ENCODE measurements at regions not wholly inside any gene's neighbourhood (a gene's known extent, or its start where the extent isn't known, plus 50 kb on each side); places are given as distances from the start of the nearest gene placed in this dataset.

- DNase-seq (ENCODE audit: low read depth in 1 of 2, low spot score in 1 of 2) (no peak), ATAC-seq (no peak), FAIRE-seq (no peak)
- Histone ChIP-seq H3K4me1 (no peaks in the 10 kb centered on the region), H3K9me3 (no peaks in the 10 kb centered on the region), H3K4me2 (no peak overlapping the region), H3K4me3 (no peak overlapping the region), H3K27ac (no peak overlapping the region)
- 86% methylated on average over 6 of the region's 6 CpGs for WGBS (ENCODE audit: missing lambda C conversion rate)
- ChIA-PET CTCF (no interaction called here), POLR2A (no interaction called here)
- no peak for TF ChIP-seq ATOH8 (CRISPR knock-in tag; IDR thresholded peaks at IDR 0.05; ENCODE audit: low read depth)
- no peak for TF ChIP-seq MAZ (IDR thresholded peaks at IDR 0.05; ENCODE audit: borderline replicate concordance, low read depth, low read length)
- TF ChIP-seq TFCP2L1 (CRISPR knock-in tag; IDR thresholded peaks at IDR 0.05): no peak
- no peak for TF ChIP-seq ZSCAN20 (CRISPR knock-in tag; IDR thresholded peaks at IDR 0.05)
- TF ChIP-seq KDM5A (IDR thresholded peaks at IDR 0.05): no peak
- TF ChIP-seq, protein P1, sequence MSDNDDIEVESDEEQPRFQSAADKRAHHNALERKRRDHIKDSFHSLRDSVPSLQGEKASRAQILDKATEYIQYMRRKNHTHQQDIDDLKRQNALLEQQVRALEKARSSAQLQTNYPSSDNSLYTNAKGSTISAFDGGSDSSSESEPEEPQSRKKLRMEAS (IDR thresholded peaks at IDR 0.05): no peak
- no peak for TF ChIP-seq CHD4 (IDR thresholded peaks at IDR 0.05; ENCODE audit: borderline replicate concordance)
- TF ChIP-seq ZFP36 (IDR thresholded peaks at IDR 0.05; ENCODE audit: borderline replicate concordance, partially characterized antibody): no peak
- no peak for TF ChIP-seq E2F6 (IDR thresholded peaks at IDR 0.05; ENCODE audit: borderline replicate concordance, low read depth)
- no peak for TF ChIP-seq GATA3 (IDR thresholded peaks at IDR 0.05; ENCODE audit: borderline replicate concordance)
- no peak for TF ChIP-seq RNF2 (IDR thresholded peaks at IDR 0.05; ENCODE audit: borderline replicate concordance, low read depth)
- no peak for TF ChIP-seq MYC (IDR thresholded peaks at IDR 0.05; ENCODE audit: borderline replicate concordance, low read length)
- no peak for TF ChIP-seq MAFK (IDR thresholded peaks at IDR 0.05; ENCODE audit: partially characterized antibody)
- no peak for TF ChIP-seq BCL3 (IDR thresholded peaks at IDR 0.05)
- TF ChIP-seq HDAC2 (IDR thresholded peaks at IDR 0.05): no peak
- no peak for TF ChIP-seq CBX8 (IDR thresholded peaks at IDR 0.05)
- TF ChIP-seq FOSB (CRISPR knock-in tag; IDR thresholded peaks at IDR 0.05): no peak
- TF ChIP-seq CHD2 (IDR thresholded peaks at IDR 0.05; ENCODE audit: low read length, partially characterized antibody): no peak
These were observed 127.5 kb upstream of the CTAGE1 start for GRCh38 chr18:22545066-22545760.

GRCh38 chr18:22546905-22547570 lies 129.3 kb upstream of the CTAGE1 start:
- no peak overlapping the region for H3K4me3 ChIP-seq
- POLR2A ChIA-PET: no interaction called here

More at GRCh38 chr18:22546905-22547570, 129.3 kb upstream of the CTAGE1 start:
- CTCF ChIA-PET: interaction anchor here (1.0 kb wide), 1 partner anchor 16 kb away, joined by 3 read pairs; no protein-coding TSS in a partner anchor
- DNase-seq (ENCODE audit: low read depth in 1 of 2, low spot score in 1 of 2): no peak
- 78% methylated on average over 10 of the region's 10 CpGs for WGBS (ENCODE audit: missing lambda C conversion rate)
- H3K4me1 ChIP-seq: peaks cover 7% of the 10 kb centered on the region; the same call in 1 of the 3 replicates
- no peak overlapping the region for H3K4me2 ChIP-seq
- TF ChIP-seq SMC3 (IDR thresholded peaks at IDR 0.05) (no peak), HOXB13 (CRISPR knock-in tag; IDR thresholded peaks at IDR 0.05; ENCODE audit: low read depth) (no peak), KDM5A (IDR thresholded peaks at IDR 0.05) (no peak), RCOR1 (IDR thresholded peaks at IDR 0.05; ENCODE audit: low read depth, low read length) (no peak), ZSCAN20 (CRISPR knock-in tag; IDR thresholded peaks at IDR 0.05) (no peak), CEBPB (IDR thresholded peaks at IDR 0.05) (no peak), RFX5 (IDR thresholded peaks at IDR 0.05) (no peak), NPAS2 (CRISPR knock-in tag; IDR thresholded peaks at IDR 0.05; ENCODE audit: borderline replicate concordance) (no peak), HDAC2 (IDR thresholded peaks at IDR 0.05) (no peak), EP300 (IDR thresholded peaks at IDR 0.05) (no peak), HEYL (CRISPR knock-in tag; IDR thresholded peaks at IDR 0.05) (no peak), CBX2 (IDR thresholded peaks at IDR 0.05; ENCODE audit: borderline replicate concordance, low read depth) (no peak)
- TF ChIP-seq, protein P2, sequence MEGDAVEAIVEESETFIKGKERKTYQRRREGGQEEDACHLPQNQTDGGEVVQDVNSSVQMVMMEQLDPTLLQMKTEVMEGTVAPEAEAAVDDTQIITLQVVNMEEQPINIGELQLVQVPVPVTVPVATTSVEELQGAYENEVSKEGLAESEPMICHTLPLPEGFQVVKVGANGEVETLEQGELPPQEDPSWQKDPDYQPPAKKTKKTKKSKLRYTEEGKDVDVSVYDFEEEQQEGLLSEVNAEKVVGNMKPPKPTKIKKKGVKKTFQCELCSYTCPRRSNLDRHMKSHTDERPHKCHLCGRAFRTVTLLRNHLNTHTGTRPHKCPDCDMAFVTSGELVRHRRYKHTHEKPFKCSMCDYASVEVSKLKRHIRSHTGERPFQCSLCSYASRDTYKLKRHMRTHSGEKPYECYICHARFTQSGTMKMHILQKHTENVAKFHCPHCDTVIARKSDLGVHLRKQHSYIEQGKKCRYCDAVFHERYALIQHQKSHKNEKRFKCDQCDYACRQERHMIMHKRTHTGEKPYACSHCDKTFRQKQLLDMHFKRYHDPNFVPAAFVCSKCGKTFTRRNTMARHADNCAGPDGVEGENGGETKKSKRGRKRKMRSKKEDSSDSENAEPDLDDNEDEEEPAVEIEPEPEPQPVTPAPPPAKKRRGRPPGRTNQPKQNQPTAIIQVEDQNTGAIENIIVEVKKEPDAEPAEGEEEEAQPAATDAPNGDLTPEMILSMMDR (IDR thresholded peaks at IDR 0.05): no peak
- no peaks in the 10 kb centered on the region for H3K9me3 ChIP-seq
- ATAC-seq: no peak
- H3K27ac ChIP-seq: no peak overlapping the region
- no peak for FAIRE-seq
